Left lung (tissue), 4 donors: ENCODE measurements at regions not wholly inside any gene's neighbourhood (a gene's known extent, or its start where the extent isn't known, plus 50 kb on each side); places are given as distances from the start of the nearest gene placed in this dataset.

Source experiments
- ATAC-seq: fragments of 200-7000 bp; cut with Tn5 transposase; one replicate; pipeline ENCODE4 v1.9.1; 2020; ENCODE audit warnings: moderate library complexity
- DNase-seq, 4 donors: peaks; one replicate each; pipeline ENCODE4 v3.0.0-alpha.2; 2013 to 2020
- H3K27ac ChIP-seq, 2 donors: fragments of 200-600 bp; sonication (generic) in 1 of 2; one replicate each; pipeline versions ENCODE4 v1.5.0 to v1.8.0; 2020 to 2021
- H3K27me3 ChIP-seq, 2 donors: fragments of 200-600 bp; sonication (generic) in 1 of 2; one replicate each; pipeline versions ENCODE4 v1.5.0 to v1.8.0; 2020 to 2021
- H3K36me3 ChIP-seq, 2 donors: fragments of 200-600 bp; sonication (generic) in 1 of 2; one replicate each; pipeline versions ENCODE4 v1.5.0 to v1.8.0; 2020 to 2021
- H3K4me1 ChIP-seq, 2 donors: fragments of 200-600 bp; one replicate each; pipeline ENCODE4 v1.8.0; 2021
- H3K4me3 ChIP-seq, 2 donors: fragments of 200-600 bp; sonication (generic) in 1 of 2; one replicate each; pipeline versions ENCODE4 v1.5.0 to v1.8.0; 2020 to 2021; ENCODE audit warnings: mild to moderate bottlenecking in 1 of 2
- H3K9me3 ChIP-seq, 2 donors: fragments of 200-600 bp; sonication (generic) in 1 of 2; one replicate each; pipeline versions ENCODE4 v1.5.0 to v1.8.0; 2020 to 2021
- CTCF ChIP-seq, 2 donors: fragments of 200-600 bp; sonication (generic) in 1 of 2; IDR thresholded peaks; one replicate each; pipeline versions ENCODE4 v1.5.0 to v1.8.0; 2021; ENCODE audit warnings: antibody characterized with exemption in 2 of 2
- intact Hi-C, 2 donors: fragments of 100-400 bp; cut with DNase I; formaldehyde crosslinking; loops; one replicate each; pipeline versions ENCODE4 v1.11.2 to v1.14.2; 2022
- donor health status: DM: no; HTN: yes; CAD: no.
- donor health status: DM: no; HTN: no; CAD: no.

- H3K36me3 ChIP-seq, result no peaks in the 10 kb centered on the region
- DNase-seq (peak in 1 of 4 donors; percentile 14), ATAC-seq (no peak)
- H3K27ac ChIP-seq, result no peak overlapping the region
- no peaks in the 10 kb centered on the region for H3K27me3 ChIP-seq
- H3K4me3 ChIP-seq, result no peak overlapping the region
- H3K9me3 ChIP-seq, result peaks cover 0 to 2% of the 10 kb centered on the region in 2 donors
- intact Hi-C loops, result no loop called here
- no peaks in the 10 kb centered on the region for H3K4me1 ChIP-seq
- no peak for TF ChIP-seq CTCF (IDR thresholded peaks at IDR 0.05)
These were observed 133.7 kb upstream of the CTBP2 start for GRCh38 chr10:125294109-125294508.

- H3K27ac ChIP-seq, result no peak overlapping the region
- intact Hi-C loops, result no loop called here
- H3K36me3 ChIP-seq, result no peaks in the 10 kb centered on the region
- peaks cover 0 to 3% of the 10 kb centered on the region in 2 donors for H3K9me3 ChIP-seq
- H3K27me3 ChIP-seq, result no peaks in the 10 kb centered on the region
- H3K4me1 ChIP-seq, result no peaks in the 10 kb centered on the region
- no peak for ATAC-seq
- no peak for DNase-seq
- H3K4me3 ChIP-seq, result no peak overlapping the region
- no peak for TF ChIP-seq CTCF (IDR thresholded peaks at IDR 0.05)
These were observed 131.5 kb upstream of the CTBP2 start for GRCh38 chr10:125291836-125292235.

GRCh38 chr10:125289461-125289860 is 129.1 kb upstream of the CTBP2 start:
- no peak for TF ChIP-seq CTCF (IDR thresholded peaks at IDR 0.05)
- H3K9me3 ChIP-seq, result peaks cover 0 to 3% of the 10 kb centered on the region in 2 donors
- H3K36me3 ChIP-seq, result no peaks in the 10 kb centered on the region
- peaks cover 0 to 5% of the 10 kb centered on the region in 2 donors for H3K27me3 ChIP-seq
- no peak for ATAC-seq
- no peak overlapping the region for H3K4me3 ChIP-seq
- no peak overlapping the region for H3K27ac ChIP-seq
- no peaks in the 10 kb centered on the region for H3K4me1 ChIP-seq
- intact Hi-C loops, result no loop called here
- DNase-seq, result no peak

- no peaks in the 10 kb centered on the region for H3K4me1 ChIP-seq
- no peak overlapping the region for H3K4me3 ChIP-seq
- H3K36me3 ChIP-seq, result no peaks in the 10 kb centered on the region
- H3K9me3 ChIP-seq, result peaks cover 0 to 3% of the 10 kb centered on the region in 2 donors
- ATAC-seq (no peak), DNase-seq (no peak)
- H3K27ac ChIP-seq, result no peak overlapping the region
- no peak for TF ChIP-seq CTCF (IDR thresholded peaks at IDR 0.05)
- peaks cover 0 to 8% of the 10 kb centered on the region in 2 donors for H3K27me3 ChIP-seq
- intact Hi-C loops, result no loop called here
These were observed 124.7 kb upstream of the CTBP2 start for GRCh38 chr10:125284875-125285597.

GRCh38 chr10:125283836-125284614 is 123.7 kb upstream of the CTBP2 start:
- DNase-seq (no peak), ATAC-seq (no peak)
- H3K4me1 ChIP-seq, result no peaks in the 10 kb centered on the region
- H3K27me3 ChIP-seq, result peaks cover 0 to 8% of the 10 kb centered on the region in 2 donors
- intact Hi-C loops, result no loop called here
- H3K4me3 ChIP-seq, result no peak overlapping the region
- H3K27ac ChIP-seq, result no peak overlapping the region
- no peaks in the 10 kb centered on the region for H3K36me3 ChIP-seq
- no peaks in the 10 kb centered on the region for H3K9me3 ChIP-seq
- TF ChIP-seq CTCF (IDR thresholded peaks at IDR 0.05), result no peak
